Activated naive CD4-positive, alpha-beta T cell treated with anti-CD3 and anti-CD28 coated beads, Interleukin-2, amount 50 U/mL, for 72 hours (primary cell): ENCODE measurements at regions not wholly inside any gene's neighbourhood (a gene's known extent, or its start where the extent isn't known, plus 50 kb on each side); places are given as distances from the start of the nearest gene placed in this dataset.
"Not testable (repeated sequence)": the region's sequence is repeated elsewhere in the genome, so short reads cannot be mapped to it uniquely, and the experiment has no call there.

Source experiments
- ATAC-seq, 2 donors: fragments of 150-1000 bp; cut with Tn5 transposase; 2 replicates each; pipeline ENCODE4 v1.10.0; 2021; ENCODE audit warnings: mild to moderate bottlenecking in 2 of 2, moderate library complexity in 2 of 2
- DNase-seq, 2 donors: peaks; one replicate each; pipeline ENCODE4 v3.0.0; 2021 to 2022; ENCODE audit warnings: low spot score in 2 of 2
- H3K27ac Mint-ChIP-seq, 2 donors: one replicate each; pipeline ENCODE4 v1.8.0; 2022; ENCODE audit warnings: mild to moderate bottlenecking in 2 of 2, mixed read lengths in 2 of 2
- H3K36me3 Mint-ChIP-seq, 2 donors: one replicate each; pipeline ENCODE4 v1.8.0; 2022; ENCODE audit warnings: mixed read lengths in 2 of 2
- H3K9me3 Mint-ChIP-seq, 2 donors: one replicate each; pipeline ENCODE4 v1.8.0; 2022; ENCODE audit warnings: mixed read lengths in 2 of 2

GRCh38 chr13:109999659-110000533, 213.5 kb upstream of the IRS2 start:
- no peak for DNase-seq
- H3K27ac Mint-ChIP-seq: no peak overlapping the region
- H3K36me3 Mint-ChIP-seq: no peaks in the 10 kb centered on the region

DNA sequence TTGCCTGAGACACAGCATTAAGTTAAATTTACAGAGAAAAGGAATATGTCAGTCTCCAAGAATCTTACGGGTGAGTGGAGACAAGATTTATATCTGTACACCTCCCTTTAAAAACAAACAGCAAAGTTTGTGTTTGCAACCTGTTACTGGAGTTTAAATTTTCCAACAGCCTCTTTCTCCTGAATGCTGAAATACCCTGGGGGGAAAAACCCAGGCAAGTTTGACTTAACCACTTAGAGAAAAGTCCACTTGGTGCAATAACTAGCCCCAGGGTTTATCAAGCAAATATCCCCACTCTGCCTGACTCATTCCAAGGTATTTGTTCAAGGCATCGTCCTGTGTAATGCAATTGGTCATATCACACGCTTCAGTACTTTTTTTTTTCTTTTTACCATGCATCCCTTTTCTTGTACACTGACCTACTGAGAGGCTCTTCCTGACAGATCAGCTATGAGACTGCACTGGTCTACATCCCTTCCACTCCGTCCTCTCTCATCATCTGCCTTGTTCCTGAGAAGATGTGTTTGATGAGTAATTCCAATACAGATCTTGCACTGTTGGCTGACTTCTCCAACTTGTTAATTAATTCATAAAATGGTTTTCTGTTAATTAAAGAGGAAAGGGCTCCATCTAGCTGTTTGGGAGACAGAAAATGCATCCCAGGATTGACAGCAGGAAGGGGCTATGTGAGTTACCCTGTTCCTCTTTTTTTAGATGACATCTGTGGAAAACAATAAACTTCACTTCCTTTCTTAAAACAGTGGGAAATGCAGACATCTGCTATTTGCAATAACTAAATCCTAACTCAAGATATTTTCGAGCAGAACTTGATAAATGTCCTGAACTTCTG, 212.5 kb upstream of the IRS2 start:
- no peaks in the 10 kb centered on the region for H3K9me3 Mint-ChIP-seq
- no peak for DNase-seq

More at GRCh38 chr13:109999659-110000533, 213.5 kb upstream of the IRS2 start:
- H3K9me3 Mint-ChIP-seq: no peaks in the 10 kb centered on the region
- ATAC-seq: no peak

GRCh38 chr13:109998037-109998436, 211.7 kb upstream of the IRS2 start:
- H3K36me3 Mint-ChIP-seq: no peaks in the 10 kb centered on the region
- H3K9me3 Mint-ChIP-seq: no peaks in the 10 kb centered on the region
- ATAC-seq (no peak), DNase-seq (no peak)
- no peak overlapping the region for H3K27ac Mint-ChIP-seq

More for the DNA sequence above, 212.5 kb upstream of the IRS2 start:
- Mint-ChIP-seq H3K36me3 (no peaks in the 10 kb centered on the region), H3K27ac (no peak overlapping the region)
- no peak for ATAC-seq

DNA sequence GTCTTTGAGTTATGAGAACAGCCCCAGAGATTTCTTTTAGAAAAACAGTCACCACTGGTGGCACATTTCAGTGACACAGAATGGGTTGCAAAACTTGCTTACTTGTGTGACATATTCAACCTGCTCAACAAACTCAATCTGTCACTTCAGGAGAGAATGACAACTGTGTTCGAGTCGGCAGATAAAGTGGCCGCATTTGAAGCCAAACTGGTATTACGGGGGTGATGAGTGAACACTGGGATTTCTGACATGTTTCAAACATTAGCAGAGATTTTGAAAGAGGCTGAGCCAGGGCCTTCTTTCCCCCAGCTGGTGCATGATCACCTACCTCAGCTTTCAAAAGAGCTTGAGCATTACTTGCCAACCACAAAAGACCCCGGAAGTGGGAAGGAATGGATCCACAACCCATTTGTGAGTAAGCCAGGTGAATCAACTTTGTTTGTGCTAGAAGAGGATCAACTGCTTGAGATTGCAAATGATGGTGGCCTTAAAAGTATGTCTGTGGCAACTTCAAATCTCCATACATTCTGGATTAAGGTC, 210.7 kb upstream of the IRS2 start:
- H3K36me3 Mint-ChIP-seq, DNase-seq, H3K27ac Mint-ChIP-seq, H3K9me3 Mint-ChIP-seq, ATAC-seq: not testable (repeated sequence)

- Mint-ChIP-seq H3K27ac (no peak overlapping the region), H3K36me3 (no peaks in the 10 kb centered on the region), H3K9me3 (no peaks in the 10 kb centered on the region)
- ATAC-seq: no peak
- DNase-seq: no peak
These were observed 210.1 kb upstream of the IRS2 start for GRCh38 chr13:109996404-109996960.

DNA sequence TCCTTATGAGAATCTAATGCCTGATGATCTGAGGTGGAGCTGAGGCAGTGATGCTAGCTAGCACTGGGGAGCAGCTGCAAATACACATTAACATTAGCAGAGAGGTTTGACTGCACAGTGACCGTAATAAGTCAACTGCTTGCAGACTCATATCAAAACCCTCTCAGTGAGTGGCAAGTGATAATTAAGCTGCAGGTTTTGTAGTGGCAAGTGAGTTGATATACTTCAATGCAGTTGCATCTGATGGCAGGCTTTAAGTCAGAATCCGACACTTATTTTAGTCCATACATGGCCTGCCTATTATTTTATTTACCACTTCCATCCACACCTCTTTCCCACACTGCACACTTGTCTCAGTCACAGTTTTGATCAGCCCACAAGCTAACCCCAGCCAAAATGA, 209.2 kb upstream of the IRS2 start:
- ATAC-seq (no peak), DNase-seq (no peak)
- Mint-ChIP-seq H3K36me3 (no peaks in the 10 kb centered on the region), H3K27ac (no peak overlapping the region), H3K9me3 (peaks cover 0 to 1% of the 10 kb centered on the region in 2 donors)

DNA sequence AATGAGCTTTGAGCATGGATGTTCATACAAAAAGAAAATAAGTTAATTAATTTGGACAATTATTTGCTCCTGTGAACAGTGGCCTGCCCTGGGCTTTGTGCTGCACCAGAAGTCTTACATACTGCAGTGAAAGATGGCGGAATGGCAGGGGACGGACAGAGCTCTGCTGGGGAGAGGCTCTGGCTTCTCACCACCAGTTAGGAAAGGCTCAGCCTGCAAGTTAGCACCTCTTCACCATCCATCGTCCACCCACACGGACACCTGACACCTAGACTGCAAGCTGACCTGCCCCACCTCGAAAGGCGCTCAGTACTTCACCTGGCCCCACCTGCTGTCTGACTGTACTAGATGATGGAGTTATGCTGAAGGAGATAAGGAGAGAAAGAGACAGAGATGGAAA, 203.9 kb upstream of the IRS2 start:
- no peak for DNase-seq
- Mint-ChIP-seq H3K9me3 (peaks cover 0 to 4% of the 10 kb centered on the region in 2 donors), H3K36me3 (no peaks in the 10 kb centered on the region), H3K27ac (no peak overlapping the region)
- ATAC-seq: no peak

GRCh38 chr13:109989686-109990085, 203.3 kb upstream of the IRS2 start:
- ATAC-seq (no peak), DNase-seq (no peak)
- H3K27ac Mint-ChIP-seq: no peak overlapping the region
- H3K9me3 Mint-ChIP-seq: peaks cover 0 to 4% of the 10 kb centered on the region in 2 donors
- no peaks in the 10 kb centered on the region for H3K36me3 Mint-ChIP-seq

DNA sequence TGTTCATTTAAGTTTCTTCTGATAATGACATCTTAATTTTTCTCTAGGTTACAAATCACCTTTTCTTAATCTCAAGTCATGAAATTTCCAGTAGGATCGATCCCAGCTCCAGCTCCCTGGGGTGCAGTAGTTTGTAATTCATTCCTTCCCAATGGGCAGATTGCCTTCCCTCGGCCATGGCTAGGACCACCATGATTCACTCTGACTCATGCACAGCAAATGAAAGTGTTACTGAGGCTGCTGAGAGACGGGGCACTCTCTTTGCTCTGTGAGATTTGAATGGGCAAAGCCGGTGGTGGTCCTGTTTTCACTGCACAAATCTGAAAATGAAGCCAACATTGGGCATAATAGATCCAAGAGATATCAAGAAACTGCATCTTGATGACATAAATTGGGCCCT, 202.8 kb upstream of the IRS2 start:
- peaks cover 0 to 4% of the 10 kb centered on the region in 2 donors for H3K9me3 Mint-ChIP-seq
- H3K27ac Mint-ChIP-seq: no peak overlapping the region
- no peaks in the 10 kb centered on the region for H3K36me3 Mint-ChIP-seq
- DNase-seq (no peak), ATAC-seq (no peak)

DNA sequence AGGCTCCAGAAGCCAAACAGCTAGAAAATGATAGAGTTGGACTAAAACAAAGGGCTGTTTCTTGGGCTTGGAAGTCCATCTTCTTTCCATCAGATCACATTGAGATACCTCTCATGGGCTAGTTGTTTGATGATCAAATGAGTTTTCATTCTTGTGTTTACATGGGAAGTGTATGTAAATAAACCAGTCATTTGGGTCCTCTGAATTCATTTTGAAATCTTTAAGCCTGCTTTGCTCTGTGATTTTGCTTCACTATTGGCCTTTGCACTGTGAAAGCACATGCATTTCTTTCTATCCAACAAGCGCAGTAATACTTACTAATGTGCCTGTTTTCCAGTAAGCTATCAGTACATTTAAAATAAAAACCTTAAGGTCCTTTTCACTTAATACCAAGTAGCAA, 200.5 kb upstream of the IRS2 start:
- ATAC-seq: no peak
- no peak overlapping the region for H3K27ac Mint-ChIP-seq
- no peak for DNase-seq
- no peaks in the 10 kb centered on the region for H3K36me3 Mint-ChIP-seq
- peaks cover 0 to 4% of the 10 kb centered on the region in 2 donors for H3K9me3 Mint-ChIP-seq

- Mint-ChIP-seq H3K27ac (no peak overlapping the region), H3K9me3 (peaks cover 0 to 4% of the 10 kb centered on the region in 2 donors), H3K36me3 (no peaks in the 10 kb centered on the region)
- DNase-seq (no peak), ATAC-seq (no peak)
These were observed 199.6 kb upstream of the IRS2 start for GRCh38 chr13:109985871-109986450.

GRCh38 chr13:109983447-109983846, 197.1 kb upstream of the IRS2 start:
- ATAC-seq: no peak
- H3K9me3 Mint-ChIP-seq: no peaks in the 10 kb centered on the region
- no peaks in the 10 kb centered on the region for H3K36me3 Mint-ChIP-seq
- no peak overlapping the region for H3K27ac Mint-ChIP-seq
- DNase-seq: no peak

- Mint-ChIP-seq H3K27ac (no peak overlapping the region), H3K36me3 (no peaks in the 10 kb centered on the region), H3K9me3 (no peaks in the 10 kb centered on the region)
- no peak for ATAC-seq
- DNase-seq: no peak
These were observed 194.6 kb upstream of the IRS2 start for GRCh38 chr13:109981000-109981399.

GRCh38 chr13:109979676-109980075, 193.3 kb upstream of the IRS2 start:
- not testable (repeated sequence) for H3K27ac Mint-ChIP-seq, DNase-seq, H3K9me3 Mint-ChIP-seq, ATAC-seq, H3K36me3 Mint-ChIP-seq

DNA sequence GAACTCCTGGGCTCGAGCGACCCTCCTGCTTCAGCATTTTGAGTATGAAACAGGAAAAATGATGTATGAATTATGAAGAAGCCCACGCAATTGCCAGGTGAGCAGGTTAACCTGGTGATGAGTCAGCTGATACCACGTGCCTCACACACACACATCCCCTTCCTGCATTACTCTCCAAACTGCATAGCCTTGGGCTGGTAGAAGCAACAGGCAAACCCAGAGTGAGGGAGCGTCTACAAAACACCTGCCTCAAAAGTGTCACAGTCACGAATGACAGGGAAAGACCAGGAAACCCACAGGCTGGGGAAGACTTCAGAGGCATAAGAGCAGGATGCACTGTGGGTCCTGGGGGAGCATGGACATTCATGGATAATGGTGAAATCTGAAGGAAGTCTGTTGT, 192.8 kb upstream of the IRS2 start:
- no peak for DNase-seq
- no peak for ATAC-seq
- H3K27ac Mint-ChIP-seq: no peak overlapping the region
- H3K9me3 Mint-ChIP-seq: no peaks in the 10 kb centered on the region
- no peaks in the 10 kb centered on the region for H3K36me3 Mint-ChIP-seq

- no peaks in the 10 kb centered on the region for H3K9me3 Mint-ChIP-seq
- ATAC-seq (no peak), DNase-seq (no peak)
- no peak overlapping the region for H3K27ac Mint-ChIP-seq
- no peaks in the 10 kb centered on the region for H3K36me3 Mint-ChIP-seq
These were observed 191.0 kb upstream of the IRS2 start for GRCh38 chr13:109977212-109977968.
